Right forelimb (tissue), 1 donor: ENCODE measurements at regions not wholly inside any gene's neighbourhood (a gene's known extent, or its start where the extent isn't known, plus 50 kb on each side); places are given as distances from the start of the nearest gene placed in this dataset.
A peak's percentile ranks its signal among the peaks of the same experiment; 100 is the strongest.

ENCODE experiments used
- DNase-seq: peaks from one replicate; pipeline ENCODE4 v3.0.0-alpha.2; 2018

GRCh38 chr12:105975351-105975750, 163.4 kb downstream of the NUAK1 start:
- DNase-seq, result no peak

DNA sequence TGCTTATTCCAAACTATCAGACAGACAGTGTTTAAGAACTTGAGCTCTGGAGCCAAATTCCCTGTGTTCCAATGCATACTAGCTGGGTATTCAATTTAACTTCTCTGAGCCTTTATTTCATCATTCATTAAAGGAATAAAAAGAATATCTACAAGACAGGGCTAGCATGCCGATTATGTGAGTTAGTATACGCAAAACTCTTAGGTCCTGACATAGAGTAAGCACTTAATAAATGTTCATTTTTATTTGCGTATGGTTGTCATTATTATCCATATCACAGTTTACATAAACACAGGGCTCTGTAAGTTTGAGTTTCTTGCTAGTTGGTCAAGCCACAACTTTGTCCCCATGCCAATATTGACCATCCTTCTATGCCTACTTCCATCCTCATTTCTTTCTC, 161.5 kb downstream of the NUAK1 start:
- no peak for DNase-seq

- DNase-seq, result no peak
Measured at GRCh38 chr12:105977652-105978051, 161.1 kb downstream of the NUAK1 start.

GRCh38 chr12:105978276-105978675, 160.5 kb downstream of the NUAK1 start:
- no peak for DNase-seq

- no peak for DNase-seq
Measured at GRCh38 chr12:105978686-105979085, 160.1 kb downstream of the NUAK1 start.

- no peak for DNase-seq
Measured at GRCh38 chr12:105980085-105980484, 158.7 kb downstream of the NUAK1 start.

DNA sequence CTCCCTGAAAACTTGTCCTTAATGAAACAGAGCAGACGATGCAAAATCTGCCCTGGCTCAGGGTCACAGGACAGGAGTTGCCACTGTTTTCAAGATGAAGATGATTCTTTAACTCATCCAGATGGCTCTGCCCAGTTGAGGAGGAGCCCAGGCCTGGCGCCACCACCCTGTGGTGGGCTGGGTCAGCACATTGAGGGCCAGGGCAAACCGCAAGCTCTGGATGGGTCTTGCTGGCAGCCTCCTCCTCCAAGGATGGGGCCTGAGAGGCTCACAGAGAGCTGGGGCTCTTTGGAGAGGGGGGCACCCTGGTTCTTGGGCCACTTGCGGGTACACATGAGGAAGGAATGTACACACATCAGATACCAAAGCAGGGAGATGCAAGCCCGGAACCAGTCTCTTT, 158.2 kb downstream of the NUAK1 start:
- no peak for DNase-seq

DNA sequence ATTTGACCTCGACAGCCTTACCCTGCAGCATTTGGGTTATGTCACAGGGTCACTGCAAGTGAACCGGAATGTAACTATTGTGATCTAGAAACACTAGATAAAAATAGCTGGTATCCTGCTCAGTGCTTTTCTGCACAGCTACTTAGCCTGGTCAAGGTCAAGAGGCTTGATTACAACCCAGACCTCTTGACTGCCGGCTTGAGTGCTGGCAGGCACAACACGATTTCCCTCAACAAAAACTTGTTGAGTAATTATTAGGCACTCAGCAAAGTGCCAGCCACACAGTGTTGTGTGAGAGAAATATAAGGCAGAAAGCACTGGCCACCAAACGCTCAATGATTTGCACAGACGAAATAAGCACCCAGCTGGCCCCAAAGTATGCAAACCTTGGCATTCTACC, 156.7 kb downstream of the NUAK1 start:
- DNase-seq, result no peak

DNA sequence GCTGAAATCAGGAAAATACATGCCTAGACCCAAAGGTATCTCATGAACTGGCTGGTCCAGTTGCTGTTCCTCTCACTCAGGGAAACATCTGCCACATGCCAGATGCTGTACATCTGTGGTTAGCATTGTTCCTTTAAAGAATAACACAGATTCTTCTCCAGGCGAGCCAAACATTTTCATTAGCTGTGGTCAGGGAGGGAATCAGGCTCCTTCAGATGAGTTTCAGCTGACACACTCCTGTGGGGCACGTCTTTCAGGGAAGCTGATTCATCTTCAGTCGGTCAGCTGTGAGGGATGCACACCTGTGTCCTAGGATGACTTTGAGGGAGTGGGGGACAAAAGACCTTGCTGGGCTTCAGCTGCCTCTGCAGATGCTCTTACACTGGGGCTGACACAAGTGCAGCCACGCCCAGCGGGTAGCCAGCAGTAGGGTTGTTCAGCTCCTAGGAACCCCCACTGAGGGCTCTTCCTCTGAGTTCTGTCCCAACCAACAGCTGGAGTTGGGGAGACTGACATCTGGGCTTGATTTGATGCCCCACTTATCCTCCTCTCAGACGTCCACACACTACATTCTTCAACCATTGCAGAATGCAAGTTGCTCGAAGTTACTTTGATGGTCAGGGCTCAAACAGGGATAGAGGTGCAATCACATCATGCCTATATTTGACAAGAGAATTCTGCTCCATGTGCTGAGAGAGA, 155.0 kb downstream of the NUAK1 start:
- DNase-seq, result no peak

DNA sequence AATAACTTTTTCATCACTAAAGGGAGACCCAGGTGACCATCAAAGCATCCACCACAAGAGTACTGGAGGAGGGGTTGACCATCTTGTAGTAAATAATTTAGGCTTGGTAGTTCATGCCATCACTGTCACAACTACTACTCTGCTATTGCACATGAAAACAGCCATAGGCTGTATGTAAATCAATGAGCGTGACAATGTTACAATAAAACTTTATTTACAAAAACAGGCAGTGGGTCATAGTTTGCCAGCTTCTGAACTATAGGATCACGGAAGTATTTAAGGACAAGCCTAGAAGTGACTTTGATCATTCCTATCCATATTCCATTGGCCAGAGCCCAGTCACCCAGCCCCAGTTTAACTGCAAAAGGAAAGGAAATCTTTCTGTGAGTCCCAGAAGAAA, 153.4 kb downstream of the NUAK1 start:
- no peak for DNase-seq

DNA sequence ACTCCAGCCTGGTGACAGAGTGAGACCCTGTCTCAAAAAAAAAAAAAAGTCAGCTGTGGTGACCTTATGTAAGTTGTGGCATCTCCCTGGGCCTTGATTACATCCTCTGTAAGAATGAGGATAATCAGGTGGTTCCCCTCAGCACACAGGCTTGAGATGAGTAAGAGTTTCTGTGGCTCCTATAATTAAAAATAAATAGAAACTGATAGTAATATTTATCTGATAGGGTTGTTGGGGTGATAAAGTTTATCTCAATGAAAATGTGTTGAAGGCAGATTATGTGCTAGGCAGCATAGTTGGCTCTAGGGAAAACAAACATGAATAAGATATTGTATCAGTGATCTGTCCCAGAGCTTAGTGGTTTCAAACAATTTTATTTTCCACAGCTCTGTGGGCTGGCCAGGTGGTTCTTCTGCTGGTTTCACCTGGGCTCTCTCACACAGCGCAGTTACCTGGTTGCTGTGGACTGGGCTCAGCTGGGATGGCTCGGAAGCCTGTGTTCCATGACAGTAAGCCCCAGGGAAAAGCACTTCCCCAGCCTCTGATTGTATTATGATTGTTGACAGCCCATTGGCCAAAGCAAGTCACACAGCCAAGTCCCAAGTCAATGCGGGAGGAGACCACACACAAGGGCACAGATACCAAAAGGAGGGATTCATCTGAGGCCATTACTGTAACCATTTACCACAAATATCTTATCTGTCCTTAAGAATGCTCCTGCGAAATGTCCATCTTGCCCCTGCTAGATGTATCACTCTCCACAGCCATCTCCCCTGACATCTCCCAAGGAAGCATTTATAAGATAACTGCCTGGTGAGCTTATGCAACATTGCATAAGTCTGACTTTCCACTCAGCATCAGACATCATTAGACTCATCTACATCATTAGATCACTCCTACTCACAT, 151.7 kb downstream of the NUAK1 start:
- DNase-seq, result no peak

- DNase-seq, result no peak
Measured at GRCh38 chr12:105987685-105988035, 151.1 kb downstream of the NUAK1 start.

DNA sequence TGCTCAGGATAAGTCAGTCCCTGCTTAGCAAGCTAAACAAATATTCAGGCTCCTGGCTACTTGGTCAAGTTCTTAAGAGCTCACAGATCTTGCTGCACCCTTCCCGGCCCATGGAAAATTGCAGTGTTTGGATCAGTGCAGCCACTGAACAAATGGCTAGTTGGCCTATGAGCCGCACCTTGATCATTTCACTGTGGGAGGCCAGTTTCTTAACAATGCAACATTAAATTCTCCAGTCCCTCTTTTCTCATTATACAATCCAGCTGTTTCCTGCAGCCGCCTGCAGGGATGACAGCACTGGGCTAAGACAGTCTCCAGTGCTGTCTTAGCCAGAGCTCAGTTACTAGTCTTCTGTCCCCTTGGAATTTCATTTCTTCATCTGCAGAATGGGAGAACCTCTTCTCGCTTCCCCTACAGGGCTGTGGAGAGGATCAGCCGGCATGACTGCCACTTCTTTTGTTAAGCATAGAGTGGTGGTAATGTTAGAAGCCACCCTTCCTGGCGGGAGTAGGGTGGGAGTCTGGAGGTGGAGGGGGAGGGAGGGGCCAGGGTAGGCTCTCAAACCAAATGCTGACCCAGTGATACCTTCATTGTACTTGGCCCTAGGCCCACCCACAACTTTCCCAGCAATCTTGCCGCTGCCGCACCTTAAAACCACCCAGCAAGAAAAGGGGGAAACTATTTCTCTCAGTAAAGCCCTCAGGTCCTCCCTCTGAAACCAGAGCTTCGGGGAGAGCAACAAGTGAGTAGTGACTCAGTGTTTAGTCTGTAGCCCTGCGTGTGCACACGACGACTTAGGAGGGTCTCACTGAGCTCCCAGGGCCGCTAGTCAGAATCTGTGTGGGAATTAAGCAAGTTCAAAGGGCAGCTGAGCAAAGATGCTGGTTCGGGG, 145.7 kb downstream of the NUAK1 start:
- no peak for DNase-seq

DNA sequence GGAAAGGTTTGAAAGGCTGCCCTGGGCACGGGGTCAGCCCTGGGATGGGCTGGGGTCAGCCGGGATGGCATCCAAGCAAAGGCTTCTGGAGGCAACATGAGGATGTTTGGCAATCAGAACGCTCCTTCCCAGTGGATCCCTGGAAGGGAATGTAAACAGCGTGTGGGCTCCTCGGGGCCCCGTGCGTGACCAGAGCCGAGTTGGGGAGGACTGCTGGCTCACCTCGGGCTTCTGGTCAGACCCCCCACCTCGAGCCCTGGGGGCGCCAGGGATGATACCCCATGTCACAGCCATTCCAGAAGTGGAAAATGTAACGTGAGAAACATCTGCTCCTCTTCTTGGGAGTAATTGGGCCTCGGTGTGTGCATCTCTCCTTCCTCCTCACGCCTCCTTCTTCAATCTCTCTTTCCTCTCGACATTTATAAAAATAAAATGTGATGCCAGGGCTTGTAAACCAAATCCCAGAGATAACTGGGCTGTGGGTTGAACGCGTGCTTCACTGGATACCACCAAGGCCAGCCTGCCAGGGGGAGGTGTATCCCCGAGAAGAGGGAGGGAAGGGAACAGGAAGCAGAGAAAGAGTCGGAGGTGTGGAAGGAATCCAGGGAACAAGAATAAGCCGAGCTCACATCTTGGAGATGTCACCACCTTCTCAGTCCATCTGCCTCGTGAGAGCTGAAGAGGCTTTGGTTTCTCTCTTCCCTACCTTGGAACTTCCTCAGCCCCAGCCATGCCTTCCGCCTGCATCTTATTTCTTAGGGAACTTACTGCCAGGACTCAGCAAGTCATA, 144.8 kb downstream of the NUAK1 start:
- no peak for DNase-seq

DNA sequence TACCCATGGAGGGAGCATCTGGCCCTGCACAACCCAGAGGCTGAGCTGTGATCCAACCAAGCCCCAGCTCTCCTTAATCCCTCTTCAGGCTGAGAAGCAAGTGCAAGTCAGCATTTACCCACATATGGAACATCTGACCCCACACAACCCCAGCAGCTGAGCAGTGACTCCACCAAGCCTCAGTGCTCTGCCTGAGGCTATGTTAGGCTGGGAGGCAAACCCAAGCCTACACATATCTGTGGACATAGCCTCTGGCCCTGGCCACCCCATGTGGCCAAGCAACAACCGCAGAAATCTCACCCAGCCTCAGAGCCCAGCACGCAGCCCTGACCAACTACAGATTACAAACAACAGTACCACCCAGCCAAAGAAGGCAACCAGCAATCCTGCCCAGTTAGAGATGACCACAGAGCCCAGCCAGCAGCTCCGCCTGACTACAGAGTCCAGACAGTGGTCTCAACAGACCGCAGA, 142.8 kb downstream of the NUAK1 start:
- DNase-seq, result peak; percentile 52

DNA sequence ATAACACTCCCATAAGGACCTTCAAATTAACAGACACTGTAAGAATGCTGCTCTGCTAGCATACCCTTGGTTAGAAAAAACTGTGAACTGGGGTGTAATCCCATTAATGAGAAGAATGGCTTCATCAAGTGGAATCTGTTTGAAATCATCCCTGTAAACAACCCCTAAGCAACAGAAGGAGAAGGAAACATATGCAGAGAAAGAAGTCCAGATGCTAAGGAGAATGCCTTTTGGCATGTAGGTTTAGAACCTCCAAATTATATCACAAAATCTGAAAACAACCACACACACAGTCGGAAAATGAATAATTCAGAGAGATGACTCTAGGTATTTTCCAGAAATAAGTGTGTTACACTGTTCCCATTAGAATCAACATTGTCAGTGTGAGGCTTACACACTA, 140.2 kb downstream of the NUAK1 start:
- DNase-seq, result no peak

DNA sequence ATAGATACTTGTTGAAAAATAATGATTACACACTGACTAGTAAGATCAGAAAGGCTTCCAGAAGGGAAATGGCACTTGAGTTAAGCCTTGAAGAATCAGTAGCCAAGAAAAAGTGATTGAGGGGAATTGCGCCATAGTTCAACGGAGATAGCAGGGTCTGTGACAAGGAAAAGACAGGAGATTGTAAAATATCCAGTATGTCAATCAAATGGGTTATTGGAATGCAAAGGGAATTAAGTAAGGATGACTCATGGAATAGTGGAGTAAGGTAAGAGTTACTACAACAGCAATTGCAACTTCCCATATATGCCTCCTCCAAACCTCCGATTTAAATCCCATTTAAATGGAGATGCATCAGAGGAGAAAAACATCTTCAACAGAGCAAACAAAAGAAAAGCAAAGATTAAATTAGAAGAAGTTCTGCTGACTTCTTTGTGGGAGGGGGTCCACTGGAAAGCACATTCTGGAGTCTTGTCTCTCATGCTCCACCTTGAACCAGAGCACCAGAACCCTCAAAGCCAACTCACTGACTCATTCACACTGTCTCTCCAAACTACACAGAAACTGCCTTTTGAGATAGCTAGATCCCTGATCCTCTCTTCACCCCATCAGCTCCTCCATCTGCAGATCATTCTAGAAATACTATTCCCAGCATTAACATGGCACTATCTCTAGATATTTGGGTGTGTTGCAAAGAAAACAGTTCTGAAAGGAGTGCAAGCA, 138.2 kb downstream of the NUAK1 start:
- no peak for DNase-seq

DNA sequence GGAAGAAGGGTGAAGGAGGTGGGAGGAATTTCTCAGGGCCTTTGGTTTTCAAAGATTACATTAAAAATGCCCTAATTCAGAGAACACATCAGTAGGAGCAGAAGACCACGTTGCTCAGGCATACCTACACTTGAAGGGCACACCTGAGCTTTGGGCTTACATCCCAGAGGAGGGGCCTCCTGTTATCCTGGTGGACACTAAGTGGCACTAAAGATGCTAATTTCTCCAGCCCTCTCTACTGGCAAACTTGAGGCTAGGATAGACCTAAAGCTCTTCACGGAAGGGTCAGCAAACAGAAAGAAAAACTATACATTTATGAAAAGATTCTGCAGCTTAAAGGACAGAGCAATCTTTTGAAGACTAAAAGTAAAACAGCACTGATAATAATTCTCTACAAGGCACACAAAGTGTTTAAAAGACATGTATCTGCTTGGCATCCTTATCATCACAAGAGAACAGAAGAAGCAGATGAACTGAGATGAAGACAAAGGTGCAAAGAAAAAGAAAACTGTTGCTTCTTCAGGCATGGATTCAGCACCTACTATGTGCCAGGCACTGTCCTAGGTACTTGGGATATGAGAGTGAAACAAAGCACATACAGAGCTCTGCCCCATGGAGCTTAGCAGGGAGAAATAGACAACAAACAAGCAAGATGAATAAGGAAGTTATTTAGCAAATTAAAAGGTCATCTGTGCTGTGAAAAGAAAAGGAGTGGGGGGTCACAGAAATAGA, 137.5 kb downstream of the NUAK1 start:
- DNase-seq, result no peak

GRCh38 chr12:106001837-106002218, 136.9 kb downstream of the NUAK1 start:
- DNase-seq, result no peak

DNA sequence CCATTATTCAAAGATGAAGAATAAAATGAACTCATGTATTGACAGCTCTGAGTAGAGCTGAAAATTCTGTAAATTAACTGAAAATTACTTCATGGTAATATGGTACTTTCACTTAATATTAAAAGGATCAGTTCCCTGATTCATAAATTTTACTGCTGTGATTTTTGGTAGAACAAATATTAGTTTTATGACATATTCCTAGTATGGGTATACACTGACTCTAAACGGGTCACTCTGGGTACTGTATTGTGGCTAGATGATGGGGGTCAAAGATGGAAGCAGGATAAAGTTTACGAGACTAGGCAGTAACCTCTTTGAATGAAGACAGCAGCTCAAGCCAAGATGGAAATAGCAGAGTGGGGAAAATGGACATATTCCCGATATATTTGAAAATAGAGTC, 135.5 kb downstream of the NUAK1 start:
- DNase-seq, result no peak

DNA sequence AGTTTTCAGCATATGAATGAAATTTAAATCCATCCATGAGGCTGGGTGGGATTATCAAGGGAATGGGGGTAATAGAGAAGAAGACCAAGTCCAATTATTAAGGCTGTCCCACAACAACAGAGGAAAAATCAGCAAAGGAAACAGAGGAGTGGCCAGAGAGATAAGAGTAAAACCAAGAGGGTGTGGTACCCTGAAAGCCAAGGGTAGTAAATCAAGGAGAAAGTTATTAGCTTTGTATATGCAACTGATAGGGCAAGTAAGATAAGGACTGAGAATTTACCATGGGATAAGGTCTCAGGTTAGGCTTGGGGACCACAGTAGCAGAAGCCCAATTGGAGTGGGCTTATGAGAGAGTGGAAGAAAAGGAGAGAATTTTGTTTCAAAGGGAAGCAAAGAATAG, 134.5 kb downstream of the NUAK1 start:
- no peak for DNase-seq
